UCSD-AML1 (cell line): ENCODE measurements at regions not wholly inside any gene's neighbourhood (a gene's known extent, or its start where the extent isn't known, plus 50 kb on each side); places are given as distances from the start of the nearest gene placed in this dataset.

Experiments used
- DNase-seq: peaks from one replicate; lab custom pipeline; 2025; ENCODE audit not compliant: unreplicated experiment; lab: John Stamatoyannopoulos, UW

DNA sequence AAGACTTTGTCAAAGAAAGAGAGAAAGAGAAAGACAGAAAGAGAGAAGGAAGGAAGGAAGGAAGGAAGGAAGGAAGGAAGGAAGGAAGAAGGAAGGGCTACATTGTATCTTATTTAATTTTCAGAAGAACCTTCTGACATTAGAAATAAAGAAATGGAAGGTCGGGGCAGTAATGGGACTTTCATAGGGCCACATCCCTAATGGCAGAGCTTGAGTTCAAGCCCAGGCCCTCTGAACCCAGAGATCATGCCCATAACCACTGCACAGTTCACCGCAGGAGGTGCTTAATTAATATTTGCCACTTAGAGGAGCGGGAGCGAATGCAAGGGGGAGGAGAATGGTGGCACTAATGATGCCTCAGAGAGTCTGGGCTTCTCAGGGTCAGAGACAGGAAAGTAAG lies 233.3 kb downstream of the MN1 start:
- DNase-seq: no peak

DNA sequence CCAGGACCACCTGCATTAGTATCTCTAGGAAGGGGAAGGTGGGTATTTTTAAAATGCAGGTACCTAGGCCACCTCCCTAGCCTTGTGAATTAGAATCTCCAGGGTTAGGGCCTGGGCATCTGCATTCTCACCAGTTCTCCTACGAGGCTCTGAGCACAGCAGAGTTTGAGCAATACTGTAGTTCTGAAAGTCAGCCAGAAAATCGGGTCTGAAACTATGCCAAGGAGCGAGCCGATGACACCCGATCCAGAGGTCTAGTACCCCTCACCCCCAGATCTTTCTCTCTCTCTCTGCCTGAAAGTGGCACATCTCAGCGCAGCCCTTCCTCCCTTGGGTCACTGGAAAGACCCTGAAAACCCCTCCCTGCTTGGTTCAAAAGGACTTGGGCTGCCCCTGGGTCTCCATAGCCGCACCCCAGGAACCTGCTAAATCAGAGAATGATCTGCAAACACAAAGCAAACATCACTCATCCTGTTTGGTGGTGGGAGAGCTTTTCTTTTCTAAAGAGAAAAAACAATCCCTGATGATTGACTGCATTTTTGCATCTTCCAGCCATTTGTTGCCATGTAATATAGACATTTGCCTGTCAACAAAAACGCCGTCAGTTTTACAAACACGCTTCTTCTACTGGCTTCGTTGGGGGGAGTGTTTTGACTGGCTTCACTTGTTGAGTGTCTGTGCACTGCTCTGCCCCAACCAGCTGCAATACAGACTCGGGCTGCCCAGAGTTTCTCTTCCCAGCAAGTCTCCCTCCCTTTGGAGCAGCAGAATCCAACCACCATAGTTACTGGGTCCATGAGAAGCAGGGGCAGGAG lies 229.9 kb downstream of the MN1 start:
- no peak for DNase-seq

DNA sequence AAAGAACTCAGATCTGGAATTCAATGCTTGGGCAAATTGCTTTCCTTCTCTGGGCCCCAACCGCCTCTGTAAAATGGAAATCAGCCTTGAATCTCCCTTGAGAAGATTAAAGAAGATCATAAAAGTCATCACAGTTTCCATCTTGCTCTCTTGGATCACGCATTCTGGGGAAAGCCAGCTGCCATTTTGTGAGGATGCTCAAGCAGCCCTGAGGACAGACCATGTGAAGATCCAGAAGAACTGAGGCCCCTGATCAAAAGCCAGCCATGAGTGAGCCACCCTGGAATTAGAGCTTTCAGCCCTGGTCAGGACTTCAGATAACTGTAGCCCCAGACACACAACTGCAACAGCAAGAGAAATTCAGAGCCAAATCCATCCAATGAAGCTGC lies 229.3 kb downstream of the MN1 start:
- DNase-seq: no peak

DNA sequence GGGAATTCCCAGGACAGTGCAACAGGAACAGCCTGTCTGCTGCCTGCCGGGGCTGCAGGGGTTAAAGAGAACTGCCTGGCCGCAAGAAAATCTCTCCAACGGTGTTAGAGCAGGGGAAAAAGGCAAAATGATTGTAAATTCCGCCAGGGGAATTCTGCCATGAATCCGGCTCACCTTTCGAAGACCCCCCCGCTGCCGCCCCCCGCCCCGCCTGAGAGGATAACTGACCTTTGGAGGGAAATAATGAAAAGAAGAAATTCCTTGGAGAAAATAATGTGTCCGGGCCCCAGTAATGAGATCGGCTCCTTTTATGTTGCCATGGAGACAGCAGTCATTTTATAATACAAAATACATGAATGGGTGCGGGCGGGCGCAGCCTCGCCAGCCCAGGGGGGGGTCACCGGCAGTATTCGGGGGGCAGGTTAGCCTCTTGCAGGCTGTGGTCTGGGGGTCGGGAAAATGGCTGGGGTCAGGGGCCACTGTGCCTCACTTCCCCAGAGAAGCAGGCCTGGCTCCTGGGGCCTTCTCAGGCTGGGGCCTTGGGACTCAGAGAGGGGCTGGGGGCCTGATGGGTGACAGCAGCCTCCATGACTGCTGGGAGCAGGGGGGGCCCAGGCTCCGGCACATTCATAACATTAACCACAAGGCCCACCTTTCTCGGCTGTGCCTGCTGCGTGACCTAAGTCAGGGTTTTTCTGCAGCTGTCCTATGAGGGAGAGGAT lies 228.1 kb downstream of the MN1 start:
- no peak for DNase-seq

DNA sequence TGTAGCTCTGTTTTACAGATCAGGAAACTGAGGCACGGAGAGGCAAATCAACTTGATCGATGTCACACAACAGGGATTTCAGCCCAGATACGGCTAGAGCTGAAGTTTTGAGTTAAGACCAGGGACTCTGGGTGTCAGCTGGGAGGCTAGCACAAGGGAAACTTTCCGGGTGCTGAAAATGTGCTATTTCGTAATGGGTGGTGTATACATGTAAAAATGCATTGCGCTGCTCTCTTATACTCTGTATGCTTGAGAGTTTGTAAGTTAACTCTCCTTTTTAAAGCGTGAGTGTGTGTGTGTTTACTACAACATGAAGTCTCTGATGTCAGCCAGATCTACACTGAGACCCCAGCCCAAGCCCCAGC lies 227.6 kb downstream of the MN1 start:
- no peak for DNase-seq

DNA sequence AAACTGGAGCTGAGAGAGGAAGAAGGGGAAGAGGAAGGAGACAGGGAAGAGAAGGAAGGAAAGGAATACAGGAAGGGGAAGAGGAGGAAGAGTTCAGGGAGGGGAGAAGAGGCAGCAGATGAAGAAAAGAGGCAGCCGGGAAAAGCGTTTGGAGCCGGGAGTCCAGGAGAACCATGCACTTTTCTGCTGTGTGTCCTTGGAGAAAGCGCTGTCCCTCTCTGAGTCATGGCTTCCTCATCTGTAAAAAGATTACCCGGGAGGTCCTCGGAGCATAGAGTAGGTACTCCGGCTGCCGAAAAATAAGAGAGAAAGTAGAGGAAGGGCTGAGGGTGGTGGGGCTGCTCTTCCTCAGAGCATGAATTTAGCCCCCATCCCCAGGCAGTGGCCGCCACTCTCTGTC lies 226.9 kb downstream of the MN1 start:
- no peak for DNase-seq

DNA sequence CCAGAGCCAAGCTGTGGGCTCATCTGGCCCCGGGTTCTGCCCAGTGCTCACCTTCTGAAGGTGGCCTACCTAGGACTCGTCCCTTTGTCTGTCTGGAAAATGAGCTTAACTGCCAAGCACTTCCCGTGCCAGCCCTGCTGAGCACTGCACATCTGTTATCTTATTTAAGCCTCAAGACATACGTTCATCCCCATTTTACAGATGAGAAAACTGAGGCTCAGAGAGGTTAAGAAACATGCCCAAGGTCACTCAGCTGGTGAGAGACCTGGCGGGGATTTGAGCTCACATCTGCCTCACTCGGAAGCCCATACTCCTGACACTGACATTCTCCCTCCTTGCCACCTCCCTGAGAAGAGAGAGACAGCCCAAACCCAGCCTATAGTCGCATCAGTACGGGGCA lies 226.2 kb downstream of the MN1 start:
- DNase-seq: no peak

DNA sequence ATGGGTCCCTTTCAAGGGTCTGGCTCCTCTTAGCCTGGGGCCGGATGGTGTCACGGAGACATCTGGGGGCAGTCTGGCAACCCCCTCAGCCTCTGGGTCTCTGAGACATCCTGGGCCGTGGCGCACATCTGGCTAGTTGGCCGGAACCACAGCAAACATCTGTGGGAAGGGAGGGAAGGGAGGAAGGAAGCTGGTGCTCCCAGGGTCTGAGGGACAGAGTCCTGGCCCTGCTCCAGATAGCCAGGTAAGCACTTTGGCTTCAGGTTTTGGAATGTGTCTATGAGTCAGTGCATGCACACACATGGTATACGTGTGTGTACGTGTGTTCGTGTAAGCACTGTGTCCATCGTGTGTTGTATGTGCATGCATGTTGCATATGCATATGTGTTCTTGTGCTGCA lies 225.1 kb downstream of the MN1 start:
- peak; percentile 79 for DNase-seq

DNA sequence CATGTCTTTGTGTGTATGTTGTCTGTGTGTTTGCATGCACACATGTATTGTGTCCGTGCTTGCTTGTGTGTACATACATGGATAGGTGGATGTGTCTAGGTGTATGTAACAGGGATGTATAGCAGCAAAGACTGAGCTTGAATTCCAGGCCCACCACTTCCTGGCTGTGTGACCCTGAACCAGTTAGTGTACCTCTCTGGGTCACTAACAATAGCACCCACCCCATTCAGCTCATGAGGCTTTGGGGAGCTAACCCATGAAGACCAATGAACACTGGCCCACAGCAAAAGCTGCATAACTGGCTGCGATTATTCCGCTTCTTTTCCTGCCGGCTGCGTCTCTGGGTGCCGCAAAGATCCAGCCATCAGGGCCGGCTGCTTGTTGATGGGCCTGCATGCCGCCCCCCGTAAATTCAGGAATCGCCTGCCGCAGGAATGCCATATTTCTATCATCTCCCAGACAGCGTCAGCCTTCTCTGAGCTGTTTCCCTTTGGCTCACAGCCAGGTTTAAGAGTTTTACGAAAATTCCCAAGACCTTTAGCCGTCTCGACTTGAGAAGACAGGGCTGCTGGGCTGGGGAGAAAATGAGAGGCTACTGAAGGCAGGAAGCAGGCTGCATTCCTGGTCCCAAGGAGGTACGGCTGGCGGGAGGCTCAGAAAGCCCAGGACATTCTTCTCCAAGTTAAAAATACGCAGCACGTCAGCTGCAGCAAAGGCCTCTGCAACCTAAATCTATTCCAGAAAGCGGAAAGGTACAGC lies 224.6 kb downstream of the MN1 start:
- DNase-seq: no peak

DNA sequence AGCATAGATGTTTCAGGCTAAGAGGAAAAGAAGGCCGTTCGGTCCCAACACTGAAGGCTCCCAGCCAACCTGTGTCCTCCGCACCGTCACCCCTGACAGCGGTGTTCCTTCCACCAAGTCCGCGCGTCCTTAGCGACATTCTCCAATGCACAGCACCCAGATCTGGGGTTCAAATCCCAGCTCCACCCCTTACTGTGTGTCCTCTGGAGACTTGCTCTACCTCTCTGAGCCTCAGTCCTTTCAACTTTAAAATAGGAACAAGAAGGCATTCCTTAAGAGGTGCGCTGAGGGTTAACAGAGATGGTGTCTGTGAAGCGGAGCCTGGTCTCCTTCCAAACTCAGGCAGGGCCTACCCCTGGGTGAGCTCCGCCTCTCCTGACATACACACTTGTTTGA lies 224.0 kb downstream of the MN1 start:
- DNase-seq: no peak

DNA sequence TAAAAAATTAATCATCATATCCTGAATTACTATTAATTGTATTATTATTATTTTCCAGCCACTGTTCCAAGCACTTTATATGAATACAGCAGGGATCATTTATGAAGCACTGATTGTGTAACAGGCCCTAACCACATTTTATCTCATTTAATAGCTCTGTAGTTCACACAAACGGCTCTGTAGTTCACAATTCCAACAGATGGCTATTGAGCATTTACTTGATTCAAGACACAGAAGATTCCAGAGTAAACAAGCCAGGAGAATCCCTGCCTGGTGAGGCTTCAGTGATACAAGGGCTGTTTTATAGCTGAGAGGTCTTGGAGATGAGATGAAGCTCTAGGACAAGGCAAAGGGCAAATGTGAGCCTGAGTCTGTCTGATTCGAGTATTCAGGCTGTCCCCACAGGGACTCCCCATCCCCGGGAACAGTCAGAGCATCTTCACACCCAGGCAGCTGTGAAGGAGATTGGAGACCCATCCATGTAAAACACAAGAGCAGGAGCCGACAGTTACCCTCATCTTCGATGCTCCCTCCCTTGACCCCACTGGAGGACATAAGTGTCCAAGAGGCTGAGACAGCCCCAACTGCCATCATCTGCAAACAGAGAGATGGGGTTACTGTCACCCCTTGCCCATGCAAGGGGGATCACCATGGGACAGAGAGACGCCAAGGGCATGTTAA lies 222.5 kb downstream of the MN1 start:
- DNase-seq: no peak

DNA sequence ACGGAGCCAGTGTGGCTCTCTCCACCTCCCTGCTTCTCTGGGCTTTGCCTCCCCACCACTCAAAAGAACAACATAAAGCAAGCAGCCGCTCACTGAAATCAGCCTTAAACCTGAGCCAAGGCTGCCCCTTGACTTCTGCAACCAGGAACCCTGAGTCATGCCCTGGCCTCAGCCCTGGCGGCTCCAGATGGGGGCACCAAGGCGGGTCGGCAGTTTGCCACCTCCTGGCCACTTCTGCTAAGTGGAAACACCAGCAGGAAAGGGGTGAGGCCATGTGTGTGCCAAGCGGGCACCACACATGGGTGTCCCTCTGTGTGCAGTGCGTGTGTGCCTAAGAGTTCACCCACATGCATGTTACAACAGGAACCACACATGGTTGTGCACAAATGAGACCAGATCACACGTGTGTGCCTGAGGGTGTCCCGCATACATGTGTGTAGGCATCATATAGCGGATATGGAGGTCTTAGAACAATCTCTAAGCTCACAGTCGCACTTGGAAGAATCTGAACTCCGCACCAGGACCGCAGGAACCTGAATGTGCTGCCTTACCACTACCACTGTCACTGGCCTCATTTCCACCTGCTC lies 221.2 kb downstream of the MN1 start:
- DNase-seq: peak; percentile 35

DNA sequence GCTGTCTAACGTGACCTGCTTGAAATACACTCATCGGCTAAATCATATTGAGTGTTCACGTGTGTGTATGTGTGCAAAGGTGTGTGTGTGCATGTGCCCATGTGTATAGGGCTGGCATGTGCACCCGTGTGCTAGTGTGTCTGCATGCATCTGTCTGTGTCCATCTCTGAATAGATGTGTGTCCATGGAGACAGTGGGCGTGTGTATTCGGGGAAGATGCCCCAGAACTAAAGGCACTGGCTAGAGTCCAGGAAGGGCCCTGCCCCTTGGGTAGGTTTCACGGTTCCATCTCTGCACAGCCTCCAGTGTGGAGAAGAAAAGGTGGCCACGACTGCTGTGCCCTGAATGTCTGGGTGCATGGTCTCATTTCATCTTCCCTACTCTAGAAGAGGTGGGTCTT lies 220.3 kb downstream of the MN1 start:
- DNase-seq: no peak

DNA sequence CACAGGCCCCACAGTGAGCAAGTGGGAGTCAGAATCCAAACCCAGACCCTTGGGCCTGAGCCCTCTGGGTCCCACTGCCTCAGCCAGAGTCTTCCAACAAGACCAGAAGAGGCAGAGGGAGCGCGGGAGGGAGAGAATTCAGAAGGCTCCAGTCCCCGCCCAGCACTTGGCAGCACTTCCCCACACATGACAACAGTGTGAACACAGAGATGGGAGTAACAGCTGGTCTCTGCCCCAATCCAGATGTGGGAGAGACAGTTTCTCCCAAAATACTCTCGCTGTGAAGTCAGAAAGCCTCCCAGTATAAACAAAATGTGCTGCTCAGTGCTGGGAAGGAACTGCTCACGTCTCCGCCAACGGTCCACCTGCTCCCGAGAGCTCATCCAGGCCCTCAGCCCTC lies 219.9 kb downstream of the MN1 start:
- DNase-seq: no peak

DNA sequence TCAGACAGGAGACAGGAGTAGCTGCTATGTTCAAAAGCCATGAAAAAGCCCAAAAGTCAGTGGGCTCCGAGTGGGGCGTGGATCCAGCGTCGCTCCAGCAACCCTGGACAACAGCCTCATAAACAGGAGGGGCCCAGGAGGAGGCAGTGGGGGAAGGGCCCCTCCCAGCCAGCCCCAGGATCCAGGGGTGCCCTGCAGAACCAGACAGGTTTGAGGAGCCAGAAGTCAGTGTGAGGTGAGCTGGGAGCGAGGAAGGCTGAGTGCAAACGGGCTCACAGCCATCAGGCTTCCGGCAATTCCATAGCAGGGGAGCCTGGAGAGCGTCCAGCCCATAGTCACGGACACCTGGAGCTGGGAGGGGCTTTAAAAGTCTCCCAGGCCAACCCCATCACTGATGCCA lies 217.7 kb downstream of the MN1 start:
- no peak for DNase-seq

DNA sequence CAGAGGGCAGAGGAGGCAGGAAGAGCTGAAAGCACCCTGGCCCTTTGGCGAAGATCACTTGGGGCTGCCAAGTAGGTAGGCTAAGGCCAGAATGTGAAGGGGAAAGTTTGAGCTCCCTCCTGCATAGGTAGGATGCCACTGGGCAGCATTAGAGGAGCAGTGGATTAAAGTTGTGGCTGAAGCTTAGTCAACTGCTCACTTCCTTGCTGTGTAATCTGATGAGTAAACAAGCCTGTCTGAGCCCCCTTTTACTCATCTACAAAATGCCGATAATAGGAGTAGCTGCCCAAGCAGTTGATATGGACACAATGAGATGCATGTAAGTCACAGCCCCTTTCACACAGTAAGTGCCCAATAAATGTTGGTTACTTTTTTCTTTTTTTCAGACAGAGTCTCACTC lies 216.4 kb downstream of the MN1 start:
- DNase-seq: no peak

DNA sequence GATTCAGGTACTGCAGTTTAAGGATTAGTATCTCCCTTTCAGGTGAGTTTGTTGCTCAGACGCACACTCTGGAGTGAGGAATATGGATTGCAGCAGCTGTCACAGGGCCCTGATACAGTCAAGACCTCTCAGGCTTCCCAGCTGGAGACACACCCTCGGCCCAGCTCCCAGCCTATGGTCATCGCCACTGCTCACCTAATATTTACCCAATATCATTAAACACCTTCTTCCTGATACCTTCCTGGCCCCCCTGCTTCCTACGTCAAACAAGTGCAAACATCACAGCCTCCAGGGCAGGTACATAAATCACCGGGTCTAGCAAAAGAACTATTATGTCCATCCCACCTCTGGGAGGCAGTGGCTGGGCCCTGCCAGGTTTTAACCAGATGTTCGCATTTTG lies 213.3 kb downstream of the MN1 start:
- no peak for DNase-seq

DNA sequence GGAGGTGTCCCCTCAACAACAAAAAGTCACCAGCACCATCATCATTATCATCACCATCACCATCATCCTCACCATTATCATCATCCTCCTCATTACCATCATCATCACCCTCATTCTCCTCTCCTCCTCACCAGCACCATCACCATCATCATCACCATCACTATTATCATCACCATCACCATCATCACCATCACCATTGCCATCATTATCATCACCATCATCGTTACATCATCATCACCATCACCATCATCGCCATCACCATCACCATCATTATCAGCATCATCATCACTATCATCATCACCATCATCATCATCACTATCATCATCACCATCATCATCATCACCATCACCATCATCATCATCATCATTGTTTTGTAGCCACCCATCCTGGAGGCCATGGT lies 212.6 kb downstream of the MN1 start:
- DNase-seq: no peak

DNA sequence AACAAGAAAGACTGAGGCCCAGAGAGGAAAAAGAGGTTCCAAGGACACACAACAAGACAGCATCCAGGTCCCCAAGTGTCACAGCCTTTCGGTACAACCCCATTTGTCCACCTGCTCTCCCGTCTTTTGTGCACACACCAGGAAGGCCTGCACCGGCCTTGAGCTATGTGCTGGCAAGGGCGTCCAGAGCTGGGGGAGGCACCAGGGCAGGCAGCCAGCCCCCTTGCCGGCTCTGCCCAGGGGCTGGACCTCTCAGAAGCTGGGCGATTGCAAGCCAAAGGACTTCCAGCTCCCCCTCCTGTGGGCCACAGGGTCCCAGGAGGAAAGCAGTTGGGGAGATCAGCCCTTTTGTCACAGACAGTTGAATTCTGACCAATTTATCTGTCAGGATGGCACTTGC lies 210.5 kb downstream of the MN1 start:
- DNase-seq: no peak

DNA sequence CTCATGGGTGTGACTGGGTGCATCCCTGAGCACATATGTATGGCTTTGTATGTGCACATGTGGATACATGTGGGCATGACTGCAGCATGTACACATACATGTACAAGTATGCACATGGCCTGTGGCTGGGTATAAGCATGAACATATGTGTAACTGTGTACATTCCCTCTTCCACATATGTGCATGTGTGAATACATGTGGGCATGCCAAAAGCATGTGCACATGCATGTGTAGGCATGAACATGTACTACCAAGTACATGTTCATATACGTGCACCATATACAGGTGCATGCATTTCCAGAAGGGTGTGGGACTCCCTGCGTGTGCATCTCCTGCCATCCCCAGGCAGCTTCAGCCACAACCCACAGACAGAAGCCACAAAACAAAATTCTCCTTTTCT lies 208.2 kb downstream of the MN1 start:
- DNase-seq: no peak

DNA sequence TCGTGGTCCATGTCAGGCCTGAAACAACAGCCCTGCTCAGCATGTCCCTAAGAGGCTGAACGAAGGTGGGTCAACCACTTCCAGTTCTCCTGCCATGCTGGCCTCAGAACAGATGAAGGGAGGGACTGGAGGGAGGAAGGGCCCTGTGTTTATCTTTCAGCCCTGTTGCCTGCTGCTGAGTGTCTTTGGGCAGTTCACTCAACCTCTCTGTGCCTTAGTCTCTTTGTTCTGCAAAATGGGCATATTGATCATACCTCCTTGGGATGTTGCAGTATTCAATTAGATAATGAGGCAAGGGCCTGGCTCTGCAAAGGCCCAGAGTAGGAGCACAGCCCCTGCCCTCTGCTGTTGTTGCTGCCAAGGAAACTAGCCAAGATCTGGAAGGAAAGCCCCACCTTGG lies 207.5 kb downstream of the MN1 start:
- no peak for DNase-seq
